ENCODE measurements at regions not wholly inside any gene's neighbourhood (a gene's known extent, or its start where the extent isn't known, plus 50 kb on each side); places are given as distances from the start of the nearest gene placed in this dataset.
"Not testable (repeated sequence)": the region's sequence is repeated elsewhere in the genome, so short reads cannot be mapped to it uniquely, and the experiment has no call there.

- DNase-seq, result no peak
Measured at GRCh38 chr13:60663788-60664187, 266.8 kb downstream of the TDRD3 start.

- no peak for DNase-seq
Measured at GRCh38 chr13:60662595-60662994, 265.6 kb downstream of the TDRD3 start.

- DNase-seq, result no peak
Measured at GRCh38 chr13:60661521-60661920, 264.5 kb downstream of the TDRD3 start.

GRCh38 chr13:60657586-60657985 lies 260.6 kb downstream of the TDRD3 start:
- DNase-seq, result not testable (repeated sequence)

- no peak for DNase-seq
Measured at GRCh38 chr13:60655256-60655655, 258.2 kb downstream of the TDRD3 start.

- no peak for DNase-seq
Measured at GRCh38 chr13:60654415-60654814, 257.4 kb downstream of the TDRD3 start.

- no peak for DNase-seq
Measured at GRCh38 chr13:60647547-60647946, 250.5 kb downstream of the TDRD3 start.

GRCh38 chr13:60646620-60647019 lies 249.6 kb downstream of the TDRD3 start:
- DNase-seq, result no peak

GRCh38 chr13:60645676-60646075 lies 248.7 kb downstream of the TDRD3 start:
- no peak for DNase-seq

GRCh38 chr13:60642552-60642951 lies 245.5 kb downstream of the TDRD3 start:
- no peak for DNase-seq

GRCh38 chr13:60629158-60629557 lies 232.1 kb downstream of the TDRD3 start:
- DNase-seq, result no peak

- DNase-seq, result peak; percentile 38
Measured at GRCh38 chr13:60627071-60627686, 230.2 kb downstream of the TDRD3 start.

All from left hindlimb (tissue), 1 donor.